Glutamatergic neuron (in vitro differentiated cells): ENCODE measurements at regions not wholly inside any gene's neighbourhood (a gene's known extent, or its start where the extent isn't known, plus 50 kb on each side); places are given as distances from the start of the nearest gene placed in this dataset.

Experiments used
- DNase-seq: peaks from one replicate; pipeline ENCODE4 v3.0.0; 2022
- H3K27ac Mint-ChIP-seq: one replicate; pipeline ENCODE4 v1.8.0; 2020; ENCODE audit warnings: mild to moderate bottlenecking, mixed read lengths, inconsistent platforms; ENCODE audit not compliant: unreplicated experiment
- H3K27me3 Mint-ChIP-seq: one replicate; pipeline ENCODE4 v1.8.0; 2020; ENCODE audit warnings: mild to moderate bottlenecking, moderate library complexity, mixed read lengths, inconsistent platforms; ENCODE audit not compliant: unreplicated experiment
- H3K36me3 Mint-ChIP-seq: one replicate; pipeline ENCODE4 v1.8.0; 2020; ENCODE audit warnings: mild to moderate bottlenecking, mixed read lengths, inconsistent platforms; ENCODE audit not compliant: unreplicated experiment
- H3K4me1 Mint-ChIP-seq: one replicate; pipeline ENCODE4 v1.8.0; 2020; ENCODE audit warnings: mild to moderate bottlenecking, low read depth, mixed read lengths, inconsistent platforms; ENCODE audit not compliant: unreplicated experiment
- H3K4me3 Mint-ChIP-seq: one replicate; pipeline ENCODE4 v1.8.0; 2020; ENCODE audit warnings: mild to moderate bottlenecking, mixed read lengths, inconsistent platforms; ENCODE audit not compliant: unreplicated experiment
- H3K9me3 Mint-ChIP-seq: one replicate; pipeline ENCODE4 v1.8.0; 2020; ENCODE audit warnings: mild to moderate bottlenecking, moderate library complexity, mixed read lengths, inconsistent platforms; ENCODE audit not compliant: unreplicated experiment
- CTCF ChIP-seq: fragments of 200-600 bp; sonication (generic); IDR thresholded peaks from one replicate; pipeline ENCODE4 v1.5.0; 2021; ENCODE audit not compliant: partially characterized antibody, unreplicated experiment

GRCh38 chr4:35684755-35685154, 559.6 kb downstream of the ARAP2 start:
- Mint-ChIP-seq H3K27me3 (peaks cover 2% of the 10 kb centered on the region), H3K4me1 (no peaks in the 10 kb centered on the region), H3K4me3 (no peak overlapping the region), H3K36me3 (peaks cover 12% of the 10 kb centered on the region), H3K27ac (no peak overlapping the region), H3K9me3 (peaks cover 8% of the 10 kb centered on the region)
- DNase-seq, result no peak
- TF ChIP-seq CTCF, result no peak

- Mint-ChIP-seq H3K27ac (no peak overlapping the region), H3K4me1 (no peaks in the 10 kb centered on the region), H3K9me3 (no peaks in the 10 kb centered on the region), H3K4me3 (no peak overlapping the region), H3K27me3 (no peaks in the 10 kb centered on the region), H3K36me3 (no peaks in the 10 kb centered on the region)
- DNase-seq, result no peak
- no peak for TF ChIP-seq CTCF
Measured at GRCh38 chr4:35689870-35690269, 554.4 kb downstream of the ARAP2 start.

GRCh38 chr4:35690271-35690670, 554.0 kb downstream of the ARAP2 start:
- Mint-ChIP-seq H3K27ac (no peak overlapping the region), H3K36me3 (no peaks in the 10 kb centered on the region), H3K4me3 (no peak overlapping the region), H3K27me3 (no peaks in the 10 kb centered on the region), H3K4me1 (no peaks in the 10 kb centered on the region), H3K9me3 (no peaks in the 10 kb centered on the region)
- no peak for TF ChIP-seq CTCF
- no peak for DNase-seq

GRCh38 chr4:35695003-35695402, 549.3 kb downstream of the ARAP2 start:
- Mint-ChIP-seq H3K36me3 (no peaks in the 10 kb centered on the region), H3K4me3 (no peak overlapping the region), H3K9me3 (no peaks in the 10 kb centered on the region), H3K4me1 (no peaks in the 10 kb centered on the region), H3K27me3 (no peaks in the 10 kb centered on the region), H3K27ac (no peak overlapping the region)
- no peak for TF ChIP-seq CTCF
- no peak for DNase-seq

GRCh38 chr4:35695421-35695820, 548.9 kb downstream of the ARAP2 start:
- no peaks in the 10 kb centered on the region for H3K9me3 Mint-ChIP-seq

More at GRCh38 chr4:35695421-35695820, 548.9 kb downstream of the ARAP2 start:
- Mint-ChIP-seq H3K36me3 (no peaks in the 10 kb centered on the region), H3K27ac (no peak overlapping the region), H3K4me1 (no peaks in the 10 kb centered on the region), H3K4me3 (no peak overlapping the region), H3K27me3 (no peaks in the 10 kb centered on the region)
- no peak for DNase-seq
- no peak for TF ChIP-seq CTCF
